CD4-positive, alpha-beta T cell treated with Interleukin-1 beta for 1 hour (primary cell): ENCODE measurements at regions not wholly inside any gene's neighbourhood (a gene's known extent, or its start where the extent isn't known, plus 50 kb on each side); places are given as distances from the start of the nearest gene placed in this dataset.
"Not testable (repeated sequence)": the region's sequence is repeated elsewhere in the genome, so short reads cannot be mapped to it uniquely, and the experiment has no call there.

Source experiments
- DNase-seq, 2 donors: peaks; one replicate each; pipeline ENCODE4 v3.0.0-alpha.2; 2020 to 2022

- no peak for DNase-seq
Measured at GRCh38 chr2:193894081-193894480, 1699.3 kb upstream of the TMEFF2 start.

GRCh38 chr2:193891023-193891422 lies 1696.3 kb upstream of the TMEFF2 start:
- no peak for DNase-seq

GRCh38 chr2:193885419-193885818 lies 1690.7 kb upstream of the TMEFF2 start:
- no peak for DNase-seq

- no peak for DNase-seq
Measured at GRCh38 chr2:193883820-193884219, 1689.1 kb upstream of the TMEFF2 start.

- no peak for DNase-seq
Measured at GRCh38 chr2:193876980-193877379, 1682.2 kb upstream of the TMEFF2 start.

- no peak for DNase-seq
Measured at GRCh38 chr2:193869564-193869963, 1674.8 kb upstream of the TMEFF2 start.

GRCh38 chr2:193868833-193869232 lies 1674.1 kb upstream of the TMEFF2 start:
- no peak for DNase-seq

- DNase-seq: no peak
Measured at GRCh38 chr2:193868132-193868531, 1673.4 kb upstream of the TMEFF2 start.

- no peak for DNase-seq
Measured at GRCh38 chr2:193867454-193867853, 1672.7 kb upstream of the TMEFF2 start.

GRCh38 chr2:193861557-193861956 lies 1666.8 kb upstream of the TMEFF2 start:
- DNase-seq: no peak

GRCh38 chr2:193847991-193848390 lies 1653.3 kb upstream of the TMEFF2 start:
- no peak for DNase-seq

GRCh38 chr2:193847130-193847529 lies 1652.4 kb upstream of the TMEFF2 start:
- DNase-seq: no peak

- DNase-seq: no peak
Measured at GRCh38 chr2:193845604-193846003, 1650.9 kb upstream of the TMEFF2 start.

GRCh38 chr2:193843675-193844074 lies 1648.9 kb upstream of the TMEFF2 start:
- DNase-seq: no peak

GRCh38 chr2:193841384-193842150 lies 1646.8 kb upstream of the TMEFF2 start:
- DNase-seq: no peak

- no peak for DNase-seq
Measured at GRCh38 chr2:193837111-193837738, 1642.5 kb upstream of the TMEFF2 start.

GRCh38 chr2:193836424-193837006 lies 1641.8 kb upstream of the TMEFF2 start:
- not testable (repeated sequence) for DNase-seq

- DNase-seq: not testable (repeated sequence)
Measured at GRCh38 chr2:193833895-193834294, 1639.2 kb upstream of the TMEFF2 start.

GRCh38 chr2:193824474-193824873 lies 1629.7 kb upstream of the TMEFF2 start:
- DNase-seq: no peak

GRCh38 chr2:193818801-193819499 lies 1624.2 kb upstream of the TMEFF2 start:
- no peak for DNase-seq

- no peak for DNase-seq
Measured at GRCh38 chr2:193816008-193816407, 1621.3 kb upstream of the TMEFF2 start.

GRCh38 chr2:193810533-193810932 lies 1615.8 kb upstream of the TMEFF2 start:
- no peak for DNase-seq

GRCh38 chr2:193808877-193809276 lies 1614.1 kb upstream of the TMEFF2 start:
- DNase-seq: no peak
